Astrocyte (in vitro differentiated cells and primary cell): ENCODE measurements at regions not wholly inside any gene's neighbourhood (a gene's known extent, or its start where the extent isn't known, plus 50 kb on each side); places are given as distances from the start of the nearest gene placed in this dataset.

Experiments used
- DNase-seq: peaks from one replicate; pipeline ENCODE4 v3.0.0-alpha.2; 2010; ENCODE audit warnings: low read depth
- FAIRE-seq: peaks from 2 replicates; lab custom pipeline; 2011; peaks lifted over from hg19 to GRCh38; lab: Jason Lieb, UNC
- H2AFZ ChIP-seq: 2 replicates; pipeline ENCODE4 v1.6.0; 2012; ENCODE audit warnings: low read depth, low read length, inconsistent platforms
- H3K27ac ChIP-seq: 2 replicates; pipeline ENCODE4 v1.5.1; 2011; ENCODE audit warnings: low read depth, low read length, inconsistent platforms
- H3K27me3 ChIP-seq: 2 replicates; pipeline ENCODE4 v1.6.0; 2011; ENCODE audit warnings: low read length, inconsistent platforms; ENCODE audit not compliant: insufficient read depth
- H3K36me3 ChIP-seq: 2 replicates; pipeline ENCODE4 v1.5.1; 2011; ENCODE audit warnings: low read length, inconsistent platforms; ENCODE audit not compliant: insufficient read depth
- H3K4me1 ChIP-seq: 2 replicates; pipeline ENCODE4 v1.5.1; 2011; ENCODE audit warnings: low read length, inconsistent platforms; ENCODE audit not compliant: insufficient read depth
- H3K4me2 ChIP-seq: 2 replicates; pipeline ENCODE4 v1.6.0; 2012; ENCODE audit warnings: low read length, inconsistent platforms
- H3K4me3 ChIP-seq: 2 replicates; pipeline ENCODE4 v1.5.1; 2011; ENCODE audit warnings: low read depth, mild to moderate bottlenecking, low read length, inconsistent platforms; ENCODE audit not compliant: insufficient read depth
- H3K79me2 ChIP-seq: 2 replicates; pipeline ENCODE4 v1.6.0; 2012; ENCODE audit warnings: mild to moderate bottlenecking, low read length, inconsistent platforms; ENCODE audit not compliant: insufficient read depth
- H3K9ac ChIP-seq: 2 replicates; pipeline ENCODE4 v1.6.0; 2012; ENCODE audit warnings: mild to moderate bottlenecking, low read length, inconsistent platforms
- H3K9me3 ChIP-seq: 2 replicates; pipeline ENCODE4 v1.5.1; 2012; ENCODE audit warnings: low read depth, mild to moderate bottlenecking, low read length, inconsistent platforms; ENCODE audit not compliant: insufficient read depth
- H4K20me1 ChIP-seq: 2 replicates; pipeline ENCODE4 v1.6.0; 2012; ENCODE audit warnings: low read length, inconsistent platforms; ENCODE audit not compliant: insufficient read depth
- H3K27ac Mint-ChIP-seq: one replicate; pipeline ENCODE4 v1.8.0; 2021; ENCODE audit warnings: mild to moderate bottlenecking, mixed read lengths; ENCODE audit not compliant: unreplicated experiment
- H3K27me3 Mint-ChIP-seq: one replicate; pipeline ENCODE4 v1.8.0; 2021; ENCODE audit warnings: low read depth, mixed read lengths; ENCODE audit not compliant: unreplicated experiment
- H3K36me3 Mint-ChIP-seq: one replicate; pipeline ENCODE4 v1.8.0; 2021; ENCODE audit warnings: low read depth, mixed read lengths; ENCODE audit not compliant: unreplicated experiment
- H3K4me1 Mint-ChIP-seq: one replicate; pipeline ENCODE4 v1.8.0; 2021; ENCODE audit warnings: low read depth, mixed read lengths; ENCODE audit not compliant: unreplicated experiment
- H3K4me3 Mint-ChIP-seq: one replicate; pipeline ENCODE4 v1.8.0; 2021; ENCODE audit warnings: mild to moderate bottlenecking, moderate library complexity, mixed read lengths; ENCODE audit not compliant: unreplicated experiment
- H3K9me3 Mint-ChIP-seq: one replicate; pipeline ENCODE4 v1.8.0; 2021; ENCODE audit warnings: mild to moderate bottlenecking, mixed read lengths; ENCODE audit not compliant: unreplicated experiment
- CTCF ChIP-seq: IDR thresholded peaks from 2 replicates; pipeline ENCODE4 v1.5.1; 2011; ENCODE audit warnings: low read depth, mild to moderate bottlenecking, inconsistent platforms, low read length, moderate library complexity; ENCODE audit not compliant: insufficient read depth
- EZH2 ChIP-seq: IDR thresholded peaks from 2 replicates; pipeline ENCODE4 v1.6.1; 2012; ENCODE audit warnings: mild to moderate bottlenecking, low read length, inconsistent platforms; ENCODE audit not compliant: insufficient read depth

- DNase-seq (peak; percentile 86), FAIRE-seq (no peak)
- no peaks in the 10 kb centered on the region for H3K36me3 ChIP-seq
- H3K4me1 ChIP-seq, result peaks cover 5% of the 10 kb centered on the region
- Mint-ChIP-seq H3K27ac (no peak overlapping the region), H3K36me3 (no peaks in the 10 kb centered on the region), H3K9me3 (no peaks in the 10 kb centered on the region), H3K27me3 (no peaks in the 10 kb centered on the region), H3K4me1 (no peaks in the 10 kb centered on the region), H3K4me3 (no peak overlapping the region)
- TF ChIP-seq EZH2 (no peak), CTCF (no peak)
- peak overlapping the region; percentile 54 for H3K4me2 ChIP-seq
- H2AFZ ChIP-seq, result no peak overlapping the region
- H4K20me1 ChIP-seq, result no peaks in the 10 kb centered on the region
- peaks cover under 1% of the 10 kb centered on the region for H3K9me3 ChIP-seq
- H3K4me3 ChIP-seq, result no peak overlapping the region
- H3K79me2 ChIP-seq, result no peaks in the 10 kb centered on the region
- H3K27me3 ChIP-seq, result no peaks in the 10 kb centered on the region
- no peak overlapping the region for H3K9ac ChIP-seq
- H3K27ac ChIP-seq, result peak overlapping the region; percentile 62
These were observed 491.8 kb downstream of the ANXA1 start for GRCh38 chr9:73643379-73644013.

GRCh38 chr9:73647560-73647959, 495.9 kb downstream of the ANXA1 start:
- Mint-ChIP-seq H3K27ac (no peak overlapping the region), H3K4me1 (no peaks in the 10 kb centered on the region), H3K4me3 (no peak overlapping the region), H3K27me3 (no peaks in the 10 kb centered on the region), H3K9me3 (no peaks in the 10 kb centered on the region), H3K36me3 (no peaks in the 10 kb centered on the region)
- DNase-seq, result no peak
- no peak overlapping the region for H3K4me2 ChIP-seq
- H3K4me1 ChIP-seq, result peaks cover 5% of the 10 kb centered on the region
- no peak overlapping the region for H3K9ac ChIP-seq
- no peak overlapping the region for H2AFZ ChIP-seq
- no peaks in the 10 kb centered on the region for H3K27me3 ChIP-seq
- no peak for TF ChIP-seq EZH2
- TF ChIP-seq CTCF, result no peak
- H3K36me3 ChIP-seq, result no peaks in the 10 kb centered on the region
- peaks cover 3% of the 10 kb centered on the region for H3K9me3 ChIP-seq
- no peak overlapping the region for H3K27ac ChIP-seq
- no peak overlapping the region for H3K4me3 ChIP-seq
- no peaks in the 10 kb centered on the region for H3K79me2 ChIP-seq
- no peak for FAIRE-seq
- H4K20me1 ChIP-seq, result no peaks in the 10 kb centered on the region

GRCh38 chr9:73649552-73649951, 497.9 kb downstream of the ANXA1 start:
- H3K27ac Mint-ChIP-seq, result no peak overlapping the region
- H3K27me3 ChIP-seq, result no peaks in the 10 kb centered on the region
- no peaks in the 10 kb centered on the region for H4K20me1 ChIP-seq
- H3K9ac ChIP-seq, result no peak overlapping the region
- H3K4me1 Mint-ChIP-seq, result no peaks in the 10 kb centered on the region
- no peak overlapping the region for H3K27ac ChIP-seq
- H3K9me3 ChIP-seq, result peaks cover 3% of the 10 kb centered on the region
- no peaks in the 10 kb centered on the region for H3K4me1 ChIP-seq
- FAIRE-seq (no peak), DNase-seq (no peak)
- H3K4me2 ChIP-seq, result no peak overlapping the region
- H3K4me3 ChIP-seq, result no peak overlapping the region
- no peaks in the 10 kb centered on the region for H3K36me3 Mint-ChIP-seq
- H3K9me3 Mint-ChIP-seq, result no peaks in the 10 kb centered on the region
- H3K79me2 ChIP-seq, result no peaks in the 10 kb centered on the region
- no peak overlapping the region for H3K4me3 Mint-ChIP-seq
- H2AFZ ChIP-seq, result no peak overlapping the region
- no peak for TF ChIP-seq EZH2
- TF ChIP-seq CTCF, result no peak
- H3K27me3 Mint-ChIP-seq, result no peaks in the 10 kb centered on the region
- no peaks in the 10 kb centered on the region for H3K36me3 ChIP-seq
